ENCODE measurements at regions not wholly inside any gene's neighbourhood (a gene's known extent, or its start where the extent isn't known, plus 50 kb on each side); places are given as distances from the start of the nearest gene placed in this dataset.

- TF ChIP-seq ZNF462 (CRISPR knock-in tag; IDR thresholded peaks at IDR 0.05) (no peak), NANOG (IDR thresholded peaks at IDR 0.05; ENCODE audit: borderline replicate concordance) (no peak), STAT1 (IDR thresholded peaks at IDR 0.05; ENCODE audit: unreplicated experiment) (no peak)
Observed at GRCh38 chr5:141740885-141741284, 58.9 kb upstream of the ARAP3 start (continued).

GRCh38 chr5:141737535-141737934, 55.5 kb upstream of the ARAP3 start:
- Histone ChIP-seq H3K79me2 (replicated peaks; ENCODE audit: insufficient read depth) (no peaks in the 10 kb centered on the region), H4K20me1 (replicated peaks; ENCODE audit: insufficient read depth) (no peaks in the 10 kb centered on the region), H3K4me1 (ENCODE audit: insufficient read depth) (peaks cover 17% of the 10 kb centered on the region), H3K4me2 (peak overlapping the region; percentile 48; the same call in 1 of the 2 replicates), H2AFZ (no peak overlapping the region), H3F3A (replicated peaks; ENCODE audit: low read depth) (0 out of 2 replicates have a peak, but pooled peaks cover 2% of the 10 kb centered on the region), H3K4me3 (no peak overlapping the region), H3K27ac (ENCODE audit: low read depth) (no peak overlapping the region), H3K9me2 (ENCODE audit: insufficient read depth) (no peaks in the 10 kb centered on the region), H3K27me3 (ENCODE audit: insufficient read depth) (no peaks in the 10 kb centered on the region), H3K36me3 (ENCODE audit: insufficient read depth) (no peaks in the 10 kb centered on the region)
- Mint-ChIP-seq H3K4me3 (no peak overlapping the region; the same call in 2 of the 3 replicates), H3K36me3 (ENCODE audit: low read depth) (no peaks in the 10 kb centered on the region), H3K27ac (no peak overlapping the region), H3K27me3 (ENCODE audit: insufficient read depth, low read depth, poor library complexity) (peaks cover 10% of the 10 kb centered on the region), H3K4me1 (peaks cover 43% of the 10 kb centered on the region), H3K9me3 (no peaks in the 10 kb centered on the region)
- no peak for ATAC-seq
- TF ChIP-seq CTCF (conservative IDR thresholded peaks at IDR 0.05; ENCODE audit: low read depth in 2 of 2) (no peak), REST (IDR thresholded peaks at IDR 0.05; ENCODE audit: unreplicated experiment) (no peak), NANOG (IDR thresholded peaks at IDR 0.05; ENCODE audit: borderline replicate concordance) (no peak), ETS1 (IDR thresholded peaks at IDR 0.05) (no peak), EZH2phosphoT487 (IDR thresholded peaks at IDR 0.05; ENCODE audit: unreplicated experiment) (no peak), EZH2 (IDR thresholded peaks at IDR 0.05; ENCODE audit: low read depth, unreplicated experiment) (no peak), ZNF114 (CRISPR knock-in tag; IDR thresholded peaks at IDR 0.05) (no peak), JUNB (IDR thresholded peaks at IDR 0.05; ENCODE audit: unreplicated experiment) (no peak), POLR2AphosphoS5 (IDR thresholded peaks at IDR 0.05; ENCODE audit: low read depth) (no peak), STAT1 (IDR thresholded peaks at IDR 0.05; ENCODE audit: unreplicated experiment) (no peak)
- DNase-seq (ENCODE audit: low spot score): no peak

All from GM23338 (cell line).